ENCODE measurements at regions not wholly inside any gene's neighbourhood (a gene's known extent, or its start where the extent isn't known, plus 50 kb on each side); places are given as distances from the start of the nearest gene placed in this dataset.

- TF ChIP-seq CTCF (IDR thresholded peaks at IDR 0.05) (no peak), POLR2AphosphoS5 (IDR thresholded peaks at IDR 0.05; ENCODE audit: low read depth, low read length) (no peak)
Measured at GRCh38 chr2:65831509-65831908, 399.1 kb upstream of the SPRED2 start.

Data from Panc1 (cell line).